ENCODE measurements at regions not wholly inside any gene's neighbourhood (a gene's known extent, or its start where the extent isn't known, plus 50 kb on each side); places are given as distances from the start of the nearest gene placed in this dataset.

DNA sequence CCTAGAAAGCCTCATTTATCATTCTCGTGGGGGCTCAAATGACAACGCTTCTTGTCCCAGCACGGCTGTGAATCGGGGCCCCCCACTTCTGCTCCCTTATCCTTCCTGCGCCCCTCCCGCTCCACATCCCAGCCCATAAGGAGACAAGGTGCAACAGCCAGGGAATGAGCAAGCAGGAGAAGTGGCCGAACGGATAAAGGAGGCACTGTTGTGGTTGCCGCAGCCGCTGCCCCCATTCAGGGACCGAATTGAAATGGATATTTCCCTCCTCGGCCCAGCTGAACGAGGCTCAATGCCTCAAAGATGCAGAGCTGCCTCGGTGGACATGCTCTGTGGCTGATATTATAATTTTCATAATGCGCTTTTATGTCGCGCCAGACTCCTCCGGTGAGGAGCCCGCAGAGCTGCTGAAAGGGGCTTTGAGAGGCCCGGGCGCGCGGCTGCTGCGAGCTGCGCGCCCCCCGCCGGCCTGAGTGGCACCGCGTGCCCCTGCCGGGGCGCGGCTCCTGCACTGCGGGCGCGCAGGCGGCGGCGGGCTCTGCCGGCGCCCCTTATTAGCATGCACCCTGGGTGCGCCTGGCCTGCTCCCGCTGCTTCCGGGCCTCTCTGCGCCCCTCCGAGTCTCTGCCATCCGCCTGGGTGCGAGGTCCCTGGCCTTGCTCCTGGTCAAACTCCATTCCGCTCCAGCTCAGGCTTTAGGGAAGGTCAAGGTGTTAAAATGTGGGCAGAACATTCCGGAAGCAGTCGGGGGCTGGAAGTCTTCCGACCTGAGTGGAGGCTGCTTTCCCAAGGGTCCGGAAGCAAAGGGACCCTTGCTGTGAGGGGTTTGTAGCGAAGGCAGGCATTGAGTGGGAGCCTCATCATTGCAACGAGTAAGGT lies 68.2 kb upstream of the TMEM33 start:
- H3K27ac ChIP-seq = no peak overlapping the region
- peak overlapping the region; percentile 71 for H3K4me2 ChIP-seq
- no peaks in the 10 kb centered on the region for H3K36me3 ChIP-seq (replicated peaks; ENCODE audit: insufficient read depth, low read depth)
- no peaks in the 10 kb centered on the region for H3K9me3 ChIP-seq (ENCODE audit: low read depth)
- H3K79me2 ChIP-seq = no peaks in the 10 kb centered on the region
- H3K27me3 ChIP-seq = peaks cover 94% of the 10 kb centered on the region
- H3K4me3 ChIP-seq = no peak overlapping the region
- TF ChIP-seq EZH2phosphoT487 (IDR thresholded peaks at IDR 0.05; ENCODE audit: low read depth, severe bottlenecking, unreplicated experiment) (no peak), EZH2 (IDR thresholded peaks at IDR 0.05; ENCODE audit: borderline replicate concordance) (peak; percentile 71)
- TF ChIP-seq, protein P1, sequence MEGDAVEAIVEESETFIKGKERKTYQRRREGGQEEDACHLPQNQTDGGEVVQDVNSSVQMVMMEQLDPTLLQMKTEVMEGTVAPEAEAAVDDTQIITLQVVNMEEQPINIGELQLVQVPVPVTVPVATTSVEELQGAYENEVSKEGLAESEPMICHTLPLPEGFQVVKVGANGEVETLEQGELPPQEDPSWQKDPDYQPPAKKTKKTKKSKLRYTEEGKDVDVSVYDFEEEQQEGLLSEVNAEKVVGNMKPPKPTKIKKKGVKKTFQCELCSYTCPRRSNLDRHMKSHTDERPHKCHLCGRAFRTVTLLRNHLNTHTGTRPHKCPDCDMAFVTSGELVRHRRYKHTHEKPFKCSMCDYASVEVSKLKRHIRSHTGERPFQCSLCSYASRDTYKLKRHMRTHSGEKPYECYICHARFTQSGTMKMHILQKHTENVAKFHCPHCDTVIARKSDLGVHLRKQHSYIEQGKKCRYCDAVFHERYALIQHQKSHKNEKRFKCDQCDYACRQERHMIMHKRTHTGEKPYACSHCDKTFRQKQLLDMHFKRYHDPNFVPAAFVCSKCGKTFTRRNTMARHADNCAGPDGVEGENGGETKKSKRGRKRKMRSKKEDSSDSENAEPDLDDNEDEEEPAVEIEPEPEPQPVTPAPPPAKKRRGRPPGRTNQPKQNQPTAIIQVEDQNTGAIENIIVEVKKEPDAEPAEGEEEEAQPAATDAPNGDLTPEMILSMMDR (IDR thresholded peaks at IDR 0.05; ENCODE audit: poor library complexity) = no peak
- no peaks in the 10 kb centered on the region for H4K20me1 ChIP-seq (ENCODE audit: insufficient read depth, poor library complexity, severe bottlenecking)
- H3K4me1 ChIP-seq (ENCODE audit: insufficient read depth) = no peaks in the 10 kb centered on the region
- DNase-seq (ENCODE audit: low spot score) = no peak
- no peaks in the 10 kb centered on the region for H3K9me2 ChIP-seq (replicated peaks; ENCODE audit: insufficient read depth)
- 2% methylated on average over 52 of the region's 55 CpGs for WGBS (ENCODE audit: low lambda C conversion rate, missing lambda C conversion rate)
- H2AFZ ChIP-seq = no peak overlapping the region

DNA sequence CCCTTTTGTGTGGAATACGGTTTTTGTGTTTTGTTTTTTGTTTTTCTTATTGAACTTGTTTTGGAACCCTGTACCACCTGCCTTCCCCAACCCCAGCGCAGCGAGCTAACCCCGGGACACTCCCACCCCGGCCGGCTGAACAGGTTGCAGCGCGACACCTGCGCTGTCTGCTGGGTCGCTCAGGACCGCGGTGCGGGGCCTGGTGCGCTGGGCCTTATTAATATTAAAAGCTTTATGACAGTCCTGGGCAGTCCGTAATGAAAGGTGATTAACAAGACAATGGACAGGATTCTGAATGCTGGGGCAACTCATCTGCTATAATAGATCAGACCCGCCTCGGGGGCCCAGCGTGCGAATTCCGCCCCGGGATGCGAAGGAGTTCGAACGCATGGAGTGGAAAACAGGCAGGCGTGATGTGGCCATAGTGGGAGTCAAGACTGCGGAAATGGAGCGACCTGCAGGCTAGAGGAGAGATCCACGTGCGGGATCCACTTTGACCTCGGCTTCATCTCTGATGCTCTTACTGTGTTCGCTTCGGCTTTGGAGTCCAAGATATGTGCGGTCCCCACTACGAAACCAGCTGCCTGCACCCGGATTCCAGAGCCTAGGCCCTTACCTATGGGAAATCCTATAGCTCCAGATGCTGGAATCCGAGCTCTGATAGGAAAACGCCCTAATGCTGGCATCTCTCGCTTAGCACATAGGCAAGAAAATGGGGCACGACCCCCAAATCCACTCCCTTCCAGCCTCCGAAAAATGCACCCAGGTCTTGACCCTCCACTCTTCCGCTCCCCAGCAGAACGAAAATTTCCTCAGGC lies 69.0 kb upstream of the TMEM33 start:
- Histone ChIP-seq H3K4me1 (ENCODE audit: insufficient read depth) (no peaks in the 10 kb centered on the region), H3K9me3 (ENCODE audit: low read depth) (no peaks in the 10 kb centered on the region), H3K4me2 (peak overlapping the region; percentile 71)

GRCh38 chr4:41865306-41865980 lies 69.8 kb upstream of the TMEM33 start:
- Histone ChIP-seq H3K27me3 (peaks cover 91% of the 10 kb centered on the region), H3K4me2 (peak overlapping the region; percentile 47), H3K4me3 (no peak overlapping the region), H3K36me3 (replicated peaks; ENCODE audit: insufficient read depth, low read depth) (no peaks in the 10 kb centered on the region), H3K9me3 (ENCODE audit: low read depth) (no peaks in the 10 kb centered on the region), H3K9me2 (replicated peaks; ENCODE audit: insufficient read depth) (no peaks in the 10 kb centered on the region), H4K20me1 (ENCODE audit: insufficient read depth, poor library complexity, severe bottlenecking) (no peaks in the 10 kb centered on the region), H3K79me2 (no peaks in the 10 kb centered on the region), H3K4me1 (ENCODE audit: insufficient read depth) (no peaks in the 10 kb centered on the region), H2AFZ (no peak overlapping the region), H3K27ac (no peak overlapping the region)
- DNase-seq (ENCODE audit: low spot score) = no peak
- 2% methylated on average over 33 of the region's 33 CpGs for WGBS (ENCODE audit: low lambda C conversion rate, missing lambda C conversion rate)
- TF ChIP-seq, protein P1 (IDR thresholded peaks at IDR 0.05; ENCODE audit: poor library complexity) = no peak
- TF ChIP-seq EZH2phosphoT487 (IDR thresholded peaks at IDR 0.05; ENCODE audit: low read depth, severe bottlenecking, unreplicated experiment) = peak; percentile 22

More for the DNA sequence above, 69.0 kb upstream of the TMEM33 start:
- no peaks in the 10 kb centered on the region for H3K36me3 ChIP-seq (replicated peaks; ENCODE audit: insufficient read depth, low read depth)
- H3K79me2 ChIP-seq = no peaks in the 10 kb centered on the region
- TF ChIP-seq EZH2 (IDR thresholded peaks at IDR 0.05; ENCODE audit: borderline replicate concordance) (no peak), EZH2phosphoT487 (IDR thresholded peaks at IDR 0.05; ENCODE audit: low read depth, severe bottlenecking, unreplicated experiment) (peak; percentile 65)
- H3K27me3 ChIP-seq = peaks cover 94% of the 10 kb centered on the region
- no peaks in the 10 kb centered on the region for H4K20me1 ChIP-seq (ENCODE audit: insufficient read depth, poor library complexity, severe bottlenecking)
- no peaks in the 10 kb centered on the region for H3K9me2 ChIP-seq (replicated peaks; ENCODE audit: insufficient read depth)
- 8% methylated on average over 42 of the region's 42 CpGs for WGBS (ENCODE audit: low lambda C conversion rate, missing lambda C conversion rate)
- no peak overlapping the region for H3K4me3 ChIP-seq
- no peak for DNase-seq (ENCODE audit: low spot score)
- H2AFZ ChIP-seq = no peak overlapping the region
- H3K27ac ChIP-seq = no peak overlapping the region

Data from hepatocyte (in vitro differentiated cells).